CD14-positive monocyte (primary cell): ENCODE measurements at regions not wholly inside any gene's neighbourhood (a gene's known extent, or its start where the extent isn't known, plus 50 kb on each side); places are given as distances from the start of the nearest gene placed in this dataset.

Experiments
- DNase-seq, 3 donors: peaks; one replicate each; pipeline ENCODE4 v3.0.0-alpha.2; 2011 to 2022
- H2AFZ ChIP-seq: 2 replicates; pipeline ENCODE4 v1.6.0; 2012; ENCODE audit warnings: mild to moderate bottlenecking, low read depth, low read length, inconsistent platforms; ENCODE audit not compliant: insufficient read depth, poor library complexity, severe bottlenecking
- H3K27ac ChIP-seq, 2 donors: 1 replicate in 1 of 2; 2 replicates in 1 of 2; pipeline ENCODE4 v1.5.1; 2012 to 2013; ENCODE audit warnings: low read length in 2 of 2, control low read depth in 1 of 2, inconsistent platforms in 1 of 2, low read depth in 1 of 2, mild to moderate bottlenecking in 1 of 2
- H3K27me3 ChIP-seq, 2 donors: one replicate each; pipeline versions ENCODE4 v1.6.0 to v1.6.1; 2011 to 2013; ENCODE audit warnings: low read length in 2 of 2; ENCODE audit not compliant: control insufficient read depth in 2 of 2, insufficient read depth in 2 of 2
- H3K36me3 ChIP-seq, 2 donors: replicated peaks in 1 of 2; 1 replicate in 1 of 2; 2 replicates in 1 of 2; pipeline versions ENCODE4 v1.5.1 to v1.6.1; 2012 to 2013; ENCODE audit warnings: low read length in 2 of 2, control low read depth in 1 of 2, inconsistent platforms in 1 of 2, mild to moderate bottlenecking in 1 of 2; ENCODE audit not compliant: insufficient read depth in 2 of 2, control insufficient read depth in 1 of 2
- H3K4me1 ChIP-seq, 2 donors: 1 replicate in 1 of 2; 2 replicates in 1 of 2; pipeline versions ENCODE4 v1.5.1 to v1.6.1; 2012 to 2013; ENCODE audit warnings: low read length in 2 of 2, control low read depth in 1 of 2, inconsistent platforms in 1 of 2, mild to moderate bottlenecking in 1 of 2, moderate library complexity in 1 of 2; ENCODE audit not compliant: insufficient read depth in 2 of 2, control insufficient read depth in 1 of 2
- H3K4me2 ChIP-seq: replicated peaks from 2 replicates; pipeline ENCODE3; 2012; ENCODE audit warnings: low read length, moderate library complexity, mild to moderate bottlenecking; ENCODE audit not compliant: poor library complexity, severe bottlenecking; ENCODE audit errors: extremely low read depth
- H3K4me3 ChIP-seq, 3 experiments: fragments of 200-600 bp in 1 of 3; sonication (generic) in 1 of 3; replicated peaks in 1 of 3; 1 replicate in 2 of 3; 2 replicates in 1 of 3; pipeline ENCODE4 v1.5.1; 2011 to 2013; ENCODE audit warnings: low read length in 3 of 3, mild to moderate bottlenecking in 3 of 3, control low read depth in 2 of 3, low read depth in 2 of 3, inconsistent platforms in 1 of 3, moderate library complexity in 1 of 3
- H3K79me2 ChIP-seq: 2 replicates; pipeline ENCODE4 v1.6.0; 2012; ENCODE audit warnings: mild to moderate bottlenecking, control low read depth, inconsistent platforms, low read length, moderate library complexity; ENCODE audit not compliant: insufficient read depth
- H3K9ac ChIP-seq: 2 replicates; pipeline ENCODE4 v1.6.0; 2017; ENCODE audit warnings: low read length, mild to moderate bottlenecking; ENCODE audit not compliant: insufficient read depth, poor library complexity, severe bottlenecking
- H3K9me3 ChIP-seq, 2 donors: replicated peaks in 1 of 2; 1 replicate in 1 of 2; 2 replicates in 1 of 2; pipeline versions ENCODE4 v1.5.1 to v1.6.1; 2012 to 2013; ENCODE audit warnings: low read length in 2 of 2, control low read depth in 1 of 2; ENCODE audit not compliant: control insufficient read depth in 1 of 2, insufficient read depth in 1 of 2
- H4K20me1 ChIP-seq: 2 replicates; pipeline ENCODE4 v1.6.0; 2012; ENCODE audit warnings: mild to moderate bottlenecking, low read length, control low read depth, moderate library complexity; ENCODE audit not compliant: insufficient read depth
- H3K27ac Mint-ChIP-seq, 7 donors: one replicate each; pipeline ENCODE4 v1.8.0; 2020; ENCODE audit warnings: mild to moderate bottlenecking in 7 of 7, mixed read lengths in 7 of 7, moderate library complexity in 6 of 7, inconsistent platforms in 2 of 7
- H3K27me3 Mint-ChIP-seq, 3 donors: one replicate each; pipeline ENCODE4 v1.8.0; 2021 to 2022; ENCODE audit warnings: low read depth in 3 of 3, mild to moderate bottlenecking in 3 of 3, mixed read lengths in 3 of 3, moderate library complexity in 3 of 3, inconsistent platforms in 1 of 3
- H3K36me3 Mint-ChIP-seq, 2 donors: one replicate each; pipeline ENCODE4 v1.8.0; 2020; ENCODE audit warnings: mixed read lengths in 2 of 2, inconsistent platforms in 1 of 2, mild to moderate bottlenecking in 1 of 2
- H3K4me1 Mint-ChIP-seq: one replicate; pipeline ENCODE4 v1.8.0; 2020; ENCODE audit warnings: mild to moderate bottlenecking, mixed read lengths
- H3K4me3 Mint-ChIP-seq, 2 donors: one replicate each; pipeline ENCODE4 v1.8.0; 2020; ENCODE audit warnings: mild to moderate bottlenecking in 2 of 2, mixed read lengths in 2 of 2, moderate library complexity in 1 of 2
- H3K9me3 Mint-ChIP-seq, 7 donors: one replicate each; pipeline ENCODE4 v1.8.0; 2020 to 2022; ENCODE audit warnings: mixed read lengths in 7 of 7, mild to moderate bottlenecking in 6 of 7, moderate library complexity in 6 of 7, inconsistent platforms in 2 of 7
- CTCF ChIP-seq: fragments of 200-600 bp; IDR thresholded peaks from one replicate; pipeline ENCODE4 v1.8.0; 2022; ENCODE audit warnings: antibody characterized with exemption, mild to moderate bottlenecking
- WGBS: methylation state at CpG from one replicate; pipeline ENCODE4 v1.1.5; 2013; ENCODE audit warnings: missing lambda C conversion rate; ENCODE audit not compliant: insufficient coverage; 5-methylcytosine and 5-hydroxymethylcytosine counted together
- intact Hi-C, 2 donors: fragments of 100-400 bp; cut with micrococcal nuclease; formaldehyde crosslinking; loops; one replicate each; pipeline versions ENCODE4 v1.15.0 to v1.15.1; 2023

DNA sequence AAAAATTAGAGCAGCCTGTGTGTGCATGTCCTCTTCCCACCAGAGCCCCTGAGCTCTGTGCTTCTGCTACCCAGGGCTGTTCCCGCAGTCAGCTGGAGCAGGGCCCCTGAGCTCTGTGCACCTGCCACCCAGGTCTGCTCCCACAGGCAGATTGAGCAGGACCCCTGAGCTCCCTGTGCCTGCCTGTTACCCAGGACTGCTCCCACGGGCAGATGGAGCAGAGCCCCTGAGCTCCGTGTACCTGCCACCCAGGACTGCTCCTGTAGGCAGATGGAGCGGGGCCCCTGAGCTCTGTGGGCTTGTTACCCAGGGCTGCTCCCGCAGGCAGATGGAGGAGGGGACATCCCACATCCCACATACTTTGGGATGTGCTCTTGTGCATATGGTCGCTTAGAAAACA lies 186.8 kb upstream of the SOX1 start:
- no peak overlapping the region for H2AFZ ChIP-seq
- H3K27ac Mint-ChIP-seq, result no peak overlapping the region
- intact Hi-C loops, result no loop called here
- no peaks in the 10 kb centered on the region for H4K20me1 ChIP-seq
- peaks cover 2 to 20% (median 6%) of the 10 kb centered on the region in 7 donors for H3K9me3 Mint-ChIP-seq
- no peak overlapping the region for H3K9ac ChIP-seq
- no peak overlapping the region for H3K4me3 ChIP-seq
- H3K27me3 Mint-ChIP-seq, result peaks cover 0 to 2% (median under 1%) of the 10 kb centered on the region in 3 donors
- TF ChIP-seq CTCF, result no peak
- H3K4me1 Mint-ChIP-seq, result no peaks in the 10 kb centered on the region
- WGBS, result 91% methylated on average over 1 of the region's 6 CpGs
- peaks cover 0 to 3% of the 10 kb centered on the region in 2 donors for H3K9me3 ChIP-seq
- H3K27me3 ChIP-seq, result no peaks in the 10 kb centered on the region
- no peak overlapping the region for H3K4me3 Mint-ChIP-seq
- no peak overlapping the region for H3K4me2 ChIP-seq
- no peaks in the 10 kb centered on the region for H3K36me3 Mint-ChIP-seq
- no peak overlapping the region for H3K27ac ChIP-seq
- no peaks in the 10 kb centered on the region for H3K79me2 ChIP-seq
- H3K36me3 ChIP-seq, result no peaks in the 10 kb centered on the region
- no peaks in the 10 kb centered on the region for H3K4me1 ChIP-seq
- DNase-seq, result no peak

GRCh38 chr13:111881700-111882099 lies 185.2 kb upstream of the SOX1 start:
- H3K36me3 Mint-ChIP-seq, result no peaks in the 10 kb centered on the region
- no peak overlapping the region for H3K4me2 ChIP-seq
- H3K27ac ChIP-seq, result no peak overlapping the region
- intact Hi-C loops, result no loop called here
- H3K9ac ChIP-seq, result no peak overlapping the region
- H3K4me3 ChIP-seq, result no peak overlapping the region
- no peaks in the 10 kb centered on the region for H3K4me1 Mint-ChIP-seq
- peaks cover 0 to 3% of the 10 kb centered on the region in 2 donors for H3K9me3 ChIP-seq
- 84% methylated on average over 6 of the region's 8 CpGs for WGBS
- no peak overlapping the region for H2AFZ ChIP-seq
- no peaks in the 10 kb centered on the region for H3K79me2 ChIP-seq
- H3K27me3 ChIP-seq, result no peaks in the 10 kb centered on the region
- no peak for TF ChIP-seq CTCF
- H3K4me1 ChIP-seq, result no peaks in the 10 kb centered on the region
- no peak overlapping the region for H3K27ac Mint-ChIP-seq
- H4K20me1 ChIP-seq, result no peaks in the 10 kb centered on the region
- DNase-seq, result no peak
- H3K36me3 ChIP-seq, result no peaks in the 10 kb centered on the region
- peaks cover under 1 to 19% (median 4%) of the 10 kb centered on the region in 7 donors for H3K9me3 Mint-ChIP-seq
- H3K4me3 Mint-ChIP-seq, result no peak overlapping the region
- peaks cover 0 to 3% (median 2%) of the 10 kb centered on the region in 3 donors for H3K27me3 Mint-ChIP-seq
